DOHH2 (cell line): ENCODE measurements at regions not wholly inside any gene's neighbourhood (a gene's known extent, or its start where the extent isn't known, plus 50 kb on each side); places are given as distances from the start of the nearest gene placed in this dataset.

Source experiments
- H3F3A ChIP-seq: fragments of 200-600 bp; sonication (generic), shearing (Covaris generic); 2 replicates; pipeline ENCODE4 v1.6.0; 2016; ENCODE audit warnings: antibody characterized with exemption, mild to moderate bottlenecking; ENCODE audit not compliant: control insufficient read depth, insufficient read depth
- H3K27ac ChIP-seq: fragments of 200-600 bp; sonication (generic); 2 replicates; pipeline ENCODE4 v1.5.1; 2014; ENCODE audit warnings: low read depth, mild to moderate bottlenecking, low read length, moderate library complexity
- H3K27me3 ChIP-seq: fragments of 200-600 bp; sonication (generic); 2 replicates; pipeline ENCODE4 v1.6.1; 2014; ENCODE audit warnings: mild to moderate bottlenecking, low read length, mixed read lengths; ENCODE audit not compliant: control insufficient read depth
- H3K36me3 ChIP-seq: fragments of 200-600 bp; sonication (generic); 2 replicates; pipeline ENCODE4 v1.6.1; 2014; ENCODE audit warnings: mild to moderate bottlenecking, low read length, moderate library complexity, mixed read lengths; ENCODE audit not compliant: control insufficient read depth
- H3K4me1 ChIP-seq: fragments of 200-600 bp; sonication (generic); 2 replicates; pipeline ENCODE4 v1.6.1; 2014; ENCODE audit warnings: mild to moderate bottlenecking, low read length, mixed read lengths; ENCODE audit not compliant: control insufficient read depth
- H3K4me2 ChIP-seq: fragments of 200-600 bp; sonication (generic); 2 replicates; pipeline ENCODE4 v1.6.0; 2014; ENCODE audit warnings: mild to moderate bottlenecking, low read length, moderate library complexity
- H3K4me3 ChIP-seq: fragments of 200-600 bp; sonication (generic); 2 replicates; pipeline ENCODE4 v1.5.1; 2014; ENCODE audit warnings: mild to moderate bottlenecking, low read length, mixed read lengths
- H3K79me2 ChIP-seq: fragments of 200-600 bp; sonication (generic); 2 replicates; pipeline ENCODE4 v1.6.1; 2014; ENCODE audit warnings: mild to moderate bottlenecking, low read length, mixed read lengths; ENCODE audit not compliant: control insufficient read depth
- H3K9me2 ChIP-seq: fragments of 200-600 bp; sonication (generic); replicated peaks from 2 replicates; pipeline ENCODE4 v1.6.1; 2014; ENCODE audit warnings: mild to moderate bottlenecking, low read length, mixed read lengths; ENCODE audit not compliant: control insufficient read depth
- H3K9me3 ChIP-seq: fragments of 200-600 bp; sonication (generic); 2 replicates; pipeline ENCODE4 v1.6.1; 2014; ENCODE audit warnings: antibody characterized with exemption, low read length, mixed read lengths; ENCODE audit not compliant: control insufficient read depth, insufficient read depth
- H4K20me1 ChIP-seq: fragments of 200-600 bp; sonication (generic); 2 replicates; pipeline ENCODE4 v1.6.0; 2014; ENCODE audit warnings: low read depth, mild to moderate bottlenecking, antibody characterized with exemption, low read length, moderate library complexity; ENCODE audit not compliant: control insufficient read depth, insufficient read depth
- CTCF ChIP-seq: fragments of 200-600 bp; sonication (generic); IDR thresholded peaks from one replicate; pipeline ENCODE4 v1.5.1; 2014; ENCODE audit warnings: antibody characterized with exemption, mild to moderate bottlenecking, low read depth, low read length; ENCODE audit not compliant: poor library complexity, severe bottlenecking
- EZH2phosphoT487 ChIP-seq: fragments of 200-600 bp; sonication (generic); IDR thresholded peaks from 2 replicates; pipeline ENCODE4 v1.6.1; 2017; ENCODE audit warnings: borderline replicate concordance, mild to moderate bottlenecking, antibody characterized with exemption, low read length, moderate library complexity, mixed read lengths

- H3K4me2 ChIP-seq = no peak overlapping the region
- H3K4me1 ChIP-seq = no peaks in the 10 kb centered on the region
- H3F3A ChIP-seq = no peaks in the 10 kb centered on the region
- no peak overlapping the region for H3K27ac ChIP-seq
- TF ChIP-seq EZH2phosphoT487 (no peak), CTCF (no peak)
- no peaks in the 10 kb centered on the region for H3K9me2 ChIP-seq
- no peaks in the 10 kb centered on the region for H4K20me1 ChIP-seq
- H3K36me3 ChIP-seq = no peaks in the 10 kb centered on the region
- H3K27me3 ChIP-seq = no peaks in the 10 kb centered on the region
- H3K79me2 ChIP-seq = no peaks in the 10 kb centered on the region
- no peaks in the 10 kb centered on the region for H3K9me3 ChIP-seq
- H3K4me3 ChIP-seq = no peak overlapping the region
Measured at GRCh38 chr6:113141901-113142300, 715.2 kb upstream of the MARCKS start.

- H3K9me2 ChIP-seq = no peaks in the 10 kb centered on the region
- no peak overlapping the region for H3K4me2 ChIP-seq
- H3K36me3 ChIP-seq = no peaks in the 10 kb centered on the region
- H3K27me3 ChIP-seq = no peaks in the 10 kb centered on the region
- H4K20me1 ChIP-seq = no peaks in the 10 kb centered on the region
- no peak overlapping the region for H3K27ac ChIP-seq
- H3K79me2 ChIP-seq = no peaks in the 10 kb centered on the region
- H3K4me3 ChIP-seq = no peak overlapping the region
- no peaks in the 10 kb centered on the region for H3K9me3 ChIP-seq
- TF ChIP-seq CTCF = no peak
- no peak for TF ChIP-seq EZH2phosphoT487
- no peaks in the 10 kb centered on the region for H3F3A ChIP-seq
- no peaks in the 10 kb centered on the region for H3K4me1 ChIP-seq
Measured at GRCh38 chr6:113142671-113143174, 714.4 kb upstream of the MARCKS start.

GRCh38 chr6:113143206-113143605 is 713.9 kb upstream of the MARCKS start:
- Histone ChIP-seq H3F3A (no peaks in the 10 kb centered on the region), H3K79me2 (no peaks in the 10 kb centered on the region), H3K9me3 (no peaks in the 10 kb centered on the region), H4K20me1 (no peaks in the 10 kb centered on the region), H3K36me3 (no peaks in the 10 kb centered on the region), H3K4me1 (no peaks in the 10 kb centered on the region), H3K4me2 (no peak overlapping the region), H3K4me3 (no peak overlapping the region), H3K9me2 (no peaks in the 10 kb centered on the region), H3K27me3 (no peaks in the 10 kb centered on the region), H3K27ac (no peak overlapping the region)
- TF ChIP-seq CTCF (no peak), EZH2phosphoT487 (no peak)
